A673 (cell line): ENCODE measurements at regions not wholly inside any gene's neighbourhood (a gene's known extent, or its start where the extent isn't known, plus 50 kb on each side); places are given as distances from the start of the nearest gene placed in this dataset.

Experiments
- BruUV-seq: library from RNA; stranded (reverse); fragments of 400-500 nt; replicated peaks from 2 replicates; lab custom pipeline; 2021; lab: Mats Ljungman, UMichigan
- CTCF ChIA-PET: fragments of 300-600 bp; sonication (Branson Sonifier 250); formaldehyde crosslinking; loops from one replicate; lab custom pipeline; 2022; ENCODE audit warnings: antibody characterized with exemption; lab: Charles Lee
- POLR2A ChIA-PET: fragments of 300-600 bp; sonication (Branson Sonifier 250); formaldehyde crosslinking; loops from one replicate; lab custom pipeline; 2022; ENCODE audit warnings: antibody characterized with exemption; ENCODE audit not compliant: low non-redundant PET; lab: Charles Lee
- DNase-seq: peaks from one replicate; pipeline ENCODE4 v3.0.0-alpha.2; 2015; ENCODE audit warnings: low spot score
- H3K27ac ChIP-seq: fragments of 200-600 bp; sonication (generic); 2 replicates; pipeline ENCODE4 v1.5.1; 2016; ENCODE audit warnings: mixed run types, low read depth, mild to moderate bottlenecking, mixed read lengths, antibody characterized with exemption, low read length; ENCODE audit not compliant: poor library complexity, severe bottlenecking
- H3K27me3 ChIP-seq: fragments of 200-600 bp; sonication (generic); replicated peaks from 2 replicates; pipeline ENCODE4 v1.6.1; 2017; ENCODE audit warnings: mixed run types, low read depth, mild to moderate bottlenecking, mixed read lengths, antibody characterized with exemption, low read length; ENCODE audit not compliant: insufficient read depth, poor library complexity
- H3K36me3 ChIP-seq: fragments of 200-600 bp; sonication (generic); 2 replicates; pipeline ENCODE4 v1.6.1; 2016; ENCODE audit warnings: mixed run types, mild to moderate bottlenecking, mixed read lengths, antibody characterized with exemption, low read length; ENCODE audit not compliant: insufficient read depth, poor library complexity, severe bottlenecking
- H3K4me1 ChIP-seq: fragments of 200-600 bp; sonication (generic); 2 replicates; pipeline ENCODE4 v1.6.1; 2017; ENCODE audit warnings: mixed run types, mild to moderate bottlenecking, mixed read lengths, antibody characterized with exemption, low read length; ENCODE audit not compliant: insufficient read depth, poor library complexity, severe bottlenecking
- H3K4me3 ChIP-seq: fragments of 200-600 bp; sonication (generic); 2 replicates; pipeline ENCODE4 v1.5.1; 2016; ENCODE audit warnings: low read depth, mixed run types, mild to moderate bottlenecking, mixed read lengths, low read length; ENCODE audit not compliant: poor library complexity, severe bottlenecking
- H3K9me3 ChIP-seq: fragments of 200-600 bp; sonication (generic); 2 replicates; pipeline ENCODE4 v1.6.1; 2016; ENCODE audit warnings: mixed run types, low read depth, mild to moderate bottlenecking, mixed read lengths, antibody characterized with exemption, low read length; ENCODE audit not compliant: poor library complexity, severe bottlenecking
- CTCF ChIP-seq: fragments of 300-800, 200-600 bp; sonication (generic); conservative IDR thresholded peaks from 2 replicates; pipeline ENCODE4 v1.5.1; 2017; ENCODE audit warnings: low read depth, mild to moderate bottlenecking, antibody characterized with exemption, low read length, moderate library complexity, mixed read lengths
- EZH2 ChIP-seq: fragments of 200-600 bp; sonication (generic); IDR thresholded peaks from 2 replicates; pipeline ENCODE4 v1.6.1; 2017; ENCODE audit warnings: borderline replicate concordance, low read depth, mild to moderate bottlenecking, mixed read lengths, antibody characterized with exemption, low read length; ENCODE audit not compliant: poor library complexity, severe bottlenecking
- intact Hi-C: fragments of 100-400 bp; cut with micrococcal nuclease; formaldehyde crosslinking; loops from one replicate; pipeline ENCODE4 v1.10.0; 2022; ENCODE audit not compliant: unreplicated experiment

DNA sequence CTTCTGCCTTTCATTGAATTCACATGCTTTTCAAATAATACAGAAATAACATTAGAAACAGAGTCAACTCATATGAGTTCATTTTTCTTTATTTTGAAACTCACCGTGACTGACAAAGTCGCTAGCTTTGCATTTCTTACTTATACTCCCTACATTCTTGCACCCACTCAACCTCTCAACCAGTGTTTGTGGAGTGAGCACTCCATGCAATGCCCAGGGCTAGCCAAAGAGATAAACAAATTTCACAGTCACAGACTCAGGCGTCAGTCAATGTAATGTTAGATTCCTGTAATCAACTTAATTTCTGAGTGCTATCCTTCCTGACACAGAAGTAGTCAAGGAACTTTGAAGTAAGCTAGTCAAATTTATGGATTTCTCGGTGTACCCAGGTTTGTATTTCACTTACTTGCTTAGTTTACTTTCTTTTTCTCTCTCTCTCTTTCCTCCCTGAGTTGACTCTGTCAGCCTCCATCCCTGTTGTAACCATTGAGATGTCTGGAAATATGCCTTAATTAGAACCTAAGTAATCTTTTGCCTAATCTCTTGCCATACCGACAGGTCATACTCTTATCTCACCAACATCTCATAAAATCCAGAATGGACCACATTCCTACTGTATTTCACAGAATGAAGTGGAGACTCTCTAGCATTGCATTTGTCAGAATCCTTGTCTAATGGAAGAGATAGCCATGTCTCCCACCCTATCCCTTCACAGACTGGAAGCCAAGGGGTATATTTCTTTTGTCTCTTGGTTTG is 413.0 kb downstream of the AEBP2 start:
- CTCF ChIA-PET, result interaction anchor here (0.6 kb wide), 1 partner anchor 582 kb away, joined by 3 read pairs; no protein-coding TSS in a partner anchor
- Histone ChIP-seq H3K27ac (no peak overlapping the region), H3K27me3 (peaks cover 22% of the 10 kb centered on the region), H3K9me3 (no peaks in the 10 kb centered on the region), H3K36me3 (no peaks in the 10 kb centered on the region), H3K4me1 (peaks cover 11% of the 10 kb centered on the region), H3K4me3 (no peak overlapping the region)
- intact Hi-C loops, result no loop called here
- POLR2A ChIA-PET, result no interaction called here
- no TSS peak for BruUV-seq
- no peak for DNase-seq
- TF ChIP-seq CTCF (no peak), EZH2 (no peak)

DNA sequence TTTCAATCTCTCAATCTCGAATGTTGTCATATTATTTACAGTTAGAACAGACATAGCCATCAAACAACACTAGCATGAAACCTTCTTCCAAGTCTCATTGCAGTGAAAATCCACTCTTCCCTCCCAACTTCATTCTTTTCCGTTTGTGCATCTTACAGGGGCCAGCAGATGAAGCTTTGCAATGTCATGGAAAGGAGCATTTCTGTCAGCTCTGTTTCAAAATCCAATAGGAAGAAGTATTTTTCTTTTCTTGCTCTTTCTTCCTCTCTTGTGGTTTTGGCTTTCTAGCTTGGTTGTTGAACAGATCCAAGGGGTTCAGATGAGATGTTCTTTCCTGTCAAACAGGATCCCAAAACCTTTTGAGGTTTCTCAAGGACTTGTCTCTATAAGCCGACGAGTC is 416.6 kb downstream of the AEBP2 start:
- ChIA-PET CTCF (no interaction called here), POLR2A (no interaction called here)
- no peaks in the 10 kb centered on the region for H3K9me3 ChIP-seq
- intact Hi-C loops, result no loop called here
- H3K36me3 ChIP-seq, result no peaks in the 10 kb centered on the region
- TF ChIP-seq EZH2 (no peak), CTCF (no peak)
- no peak for DNase-seq
- no peak overlapping the region for H3K4me3 ChIP-seq
- peaks cover 10% of the 10 kb centered on the region for H3K27me3 ChIP-seq
- no peak overlapping the region for H3K27ac ChIP-seq
- no TSS peak for BruUV-seq
- peaks cover 11% of the 10 kb centered on the region for H3K4me1 ChIP-seq

GRCh38 chr12:19856389-19856788 is 417.1 kb downstream of the AEBP2 start:
- CTCF ChIA-PET, result no interaction called here
- intact Hi-C loops, result no loop called here
- TF ChIP-seq EZH2 (no peak), CTCF (no peak)
- peaks cover 11% of the 10 kb centered on the region for H3K4me1 ChIP-seq
- peak; percentile 23 for DNase-seq
- peaks cover 7% of the 10 kb centered on the region for H3K27me3 ChIP-seq
- H3K27ac ChIP-seq, result no peak overlapping the region
- POLR2A ChIA-PET, result no interaction called here
- no peak overlapping the region for H3K4me3 ChIP-seq
- H3K9me3 ChIP-seq, result no peaks in the 10 kb centered on the region
- H3K36me3 ChIP-seq, result no peaks in the 10 kb centered on the region
- BruUV-seq, result no TSS peak
